HEK293 (cell line): ENCODE measurements at regions not wholly inside any gene's neighbourhood (a gene's known extent, or its start where the extent isn't known, plus 50 kb on each side); places are given as distances from the start of the nearest gene placed in this dataset.

Source experiments
- MZF1 ChIP-seq: fragments of 450-650 bp; formaldehyde crosslinking; IDR thresholded peaks from 2 replicates; pipeline ENCODE4 v1.5.1; 2017; ENCODE audit warnings: missing biosample characterization, missing genetic modification characterization, borderline replicate concordance
- RBAK ChIP-seq: fragments of 450-650 bp; formaldehyde crosslinking; IDR thresholded peaks from 2 replicates; pipeline ENCODE4 v1.5.1; 2016; ENCODE audit warnings: missing biosample characterization, missing genetic modification characterization
- YY2 ChIP-seq: fragments of 450-650 bp; formaldehyde crosslinking; IDR thresholded peaks from 2 replicates; pipeline ENCODE4 v1.5.1; 2016; ENCODE audit warnings: missing biosample characterization, missing genetic modification characterization
- ZNF23 ChIP-seq: fragments of 450-650 bp; formaldehyde crosslinking; IDR thresholded peaks from 2 replicates; pipeline ENCODE4 v1.5.1; 2016; ENCODE audit warnings: missing biosample characterization, missing genetic modification characterization, borderline replicate concordance
- ZNF292 ChIP-seq: fragments of 450-650 bp; formaldehyde crosslinking; IDR thresholded peaks from 2 replicates; pipeline ENCODE4 v1.5.1; 2016; ENCODE audit warnings: low read depth, missing biosample characterization, missing genetic modification characterization, borderline replicate concordance
- ZNF350 ChIP-seq: fragments of 450-650 bp; formaldehyde crosslinking; IDR thresholded peaks from 2 replicates; pipeline ENCODE4 v1.5.0; 2017; ENCODE audit warnings: missing biosample characterization, mild to moderate bottlenecking, missing genetic modification characterization
- ZNF48 ChIP-seq: fragments of 450-650 bp; formaldehyde crosslinking; IDR thresholded peaks from 2 replicates; pipeline ENCODE4 v1.5.1; 2016; ENCODE audit warnings: missing biosample characterization, missing genetic modification characterization
- ZNF830 ChIP-seq: fragments of 450-650 bp; IDR thresholded peaks from 2 replicates; pipeline ENCODE4 v1.5.0; 2018; ENCODE audit warnings: missing biosample characterization, missing genetic modification characterization, low read depth, mild to moderate bottlenecking, moderate library complexity
- ZSCAN16 ChIP-seq: fragments of 450-650 bp; formaldehyde crosslinking; IDR thresholded peaks from 2 replicates; pipeline ENCODE4 v1.5.1; 2016; ENCODE audit warnings: missing biosample characterization, missing genetic modification characterization
- TF ChIP-seq, protein P1 (sequence below): fragments of 450-650 bp; formaldehyde crosslinking; IDR thresholded peaks from 2 replicates; pipeline ENCODE4 v1.5.1; 2016; ENCODE audit warnings: missing biosample characterization, missing genetic modification characterization
- TF ChIP-seq, protein P2 (sequence below): fragments of 450-650 bp; formaldehyde crosslinking; IDR thresholded peaks from 2 replicates; pipeline ENCODE4 v1.5.1; 2016; ENCODE audit warnings: missing biosample characterization, missing genetic modification characterization, low read depth
- TF ChIP-seq, protein P3 (sequence below): fragments of 450-650 bp; formaldehyde crosslinking; IDR thresholded peaks from 2 replicates; pipeline ENCODE4 v1.5.1; 2016; ENCODE audit warnings: missing biosample characterization, missing genetic modification characterization
- TF ChIP-seq, protein P4 (sequence below): fragments of 450-650 bp; formaldehyde crosslinking; IDR thresholded peaks from 2 replicates; pipeline ENCODE4 v1.5.1; 2016; ENCODE audit warnings: missing biosample characterization, missing genetic modification characterization, borderline replicate concordance
- TF ChIP-seq, protein P5 (sequence below): fragments of 450-650 bp; formaldehyde crosslinking; IDR thresholded peaks from 2 replicates; pipeline ENCODE4 v1.5.1; 2016; ENCODE audit warnings: missing biosample characterization, missing genetic modification characterization

DNA sequence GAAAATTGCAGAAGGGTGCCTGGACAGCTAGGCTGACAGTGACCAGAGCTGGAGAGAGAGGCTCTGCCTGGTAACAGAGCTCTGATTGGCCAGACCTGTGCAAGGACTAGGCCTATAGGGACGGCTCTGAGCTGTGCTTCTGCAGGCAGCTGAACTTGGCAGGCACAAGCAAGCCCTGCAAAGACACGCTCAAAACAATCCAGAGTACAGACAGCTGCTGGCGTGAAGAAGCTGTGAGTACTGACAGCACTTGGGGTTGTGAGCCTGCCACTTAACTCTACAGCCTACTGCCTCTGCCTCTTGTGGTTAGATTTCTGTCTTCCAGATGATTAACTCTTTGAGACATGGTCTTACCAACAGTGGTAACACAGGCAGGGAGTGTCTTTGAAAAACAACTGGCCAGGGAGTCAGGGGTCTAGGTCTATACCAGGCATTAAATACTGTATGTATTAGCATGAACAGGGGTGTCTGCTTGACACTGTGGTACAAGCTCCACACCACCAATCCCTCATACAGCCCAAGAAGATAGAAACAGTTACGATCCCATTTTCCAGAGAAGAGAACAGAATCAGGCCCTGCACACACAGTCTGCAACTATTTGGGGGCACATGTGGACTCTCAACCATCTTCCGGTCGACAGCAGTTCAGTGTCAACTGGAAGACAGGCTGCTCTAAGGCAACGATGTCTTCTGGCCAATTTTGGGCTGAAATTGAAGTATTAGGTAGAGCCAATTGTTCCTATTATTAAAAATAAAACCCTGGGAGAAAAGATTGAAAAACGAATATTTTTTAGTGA lies 568.4 kb downstream of the TNS1 start:
- TF ChIP-seq, protein P1, sequence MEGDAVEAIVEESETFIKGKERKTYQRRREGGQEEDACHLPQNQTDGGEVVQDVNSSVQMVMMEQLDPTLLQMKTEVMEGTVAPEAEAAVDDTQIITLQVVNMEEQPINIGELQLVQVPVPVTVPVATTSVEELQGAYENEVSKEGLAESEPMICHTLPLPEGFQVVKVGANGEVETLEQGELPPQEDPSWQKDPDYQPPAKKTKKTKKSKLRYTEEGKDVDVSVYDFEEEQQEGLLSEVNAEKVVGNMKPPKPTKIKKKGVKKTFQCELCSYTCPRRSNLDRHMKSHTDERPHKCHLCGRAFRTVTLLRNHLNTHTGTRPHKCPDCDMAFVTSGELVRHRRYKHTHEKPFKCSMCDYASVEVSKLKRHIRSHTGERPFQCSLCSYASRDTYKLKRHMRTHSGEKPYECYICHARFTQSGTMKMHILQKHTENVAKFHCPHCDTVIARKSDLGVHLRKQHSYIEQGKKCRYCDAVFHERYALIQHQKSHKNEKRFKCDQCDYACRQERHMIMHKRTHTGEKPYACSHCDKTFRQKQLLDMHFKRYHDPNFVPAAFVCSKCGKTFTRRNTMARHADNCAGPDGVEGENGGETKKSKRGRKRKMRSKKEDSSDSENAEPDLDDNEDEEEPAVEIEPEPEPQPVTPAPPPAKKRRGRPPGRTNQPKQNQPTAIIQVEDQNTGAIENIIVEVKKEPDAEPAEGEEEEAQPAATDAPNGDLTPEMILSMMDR (tag by site-specific recombination): no peak
- TF ChIP-seq ZNF830 (tag by site-specific recombination): no peak
- TF ChIP-seq YY2: no peak
- no peak for TF ChIP-seq ZNF292
- no peak for TF ChIP-seq MZF1
- no peak for TF ChIP-seq ZNF350 (tag by site-specific recombination)
- TF ChIP-seq, protein P2, sequence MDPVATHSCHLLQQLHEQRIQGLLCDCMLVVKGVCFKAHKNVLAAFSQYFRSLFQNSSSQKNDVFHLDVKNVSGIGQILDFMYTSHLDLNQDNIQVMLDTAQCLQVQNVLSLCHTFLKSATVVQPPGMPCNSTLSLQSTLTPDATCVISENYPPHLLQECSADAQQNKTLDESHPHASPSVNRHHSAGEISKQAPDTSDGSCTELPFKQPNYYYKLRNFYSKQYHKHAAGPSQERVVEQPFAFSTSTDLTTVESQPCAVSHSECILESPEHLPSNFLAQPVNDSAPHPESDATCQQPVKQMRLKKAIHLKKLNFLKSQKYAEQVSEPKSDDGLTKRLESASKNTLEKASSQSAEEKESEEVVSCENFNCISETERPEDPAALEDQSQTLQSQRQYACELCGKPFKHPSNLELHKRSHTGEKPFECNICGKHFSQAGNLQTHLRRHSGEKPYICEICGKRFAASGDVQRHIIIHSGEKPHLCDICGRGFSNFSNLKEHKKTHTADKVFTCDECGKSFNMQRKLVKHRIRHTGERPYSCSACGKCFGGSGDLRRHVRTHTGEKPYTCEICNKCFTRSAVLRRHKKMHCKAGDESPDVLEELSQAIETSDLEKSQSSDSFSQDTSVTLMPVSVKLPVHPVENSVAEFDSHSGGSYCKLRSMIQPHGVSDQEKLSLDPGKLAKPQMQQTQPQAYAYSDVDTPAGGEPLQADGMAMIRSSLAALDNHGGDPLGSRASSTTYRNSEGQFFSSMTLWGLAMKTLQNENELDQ: no peak
- TF ChIP-seq, protein P3, sequence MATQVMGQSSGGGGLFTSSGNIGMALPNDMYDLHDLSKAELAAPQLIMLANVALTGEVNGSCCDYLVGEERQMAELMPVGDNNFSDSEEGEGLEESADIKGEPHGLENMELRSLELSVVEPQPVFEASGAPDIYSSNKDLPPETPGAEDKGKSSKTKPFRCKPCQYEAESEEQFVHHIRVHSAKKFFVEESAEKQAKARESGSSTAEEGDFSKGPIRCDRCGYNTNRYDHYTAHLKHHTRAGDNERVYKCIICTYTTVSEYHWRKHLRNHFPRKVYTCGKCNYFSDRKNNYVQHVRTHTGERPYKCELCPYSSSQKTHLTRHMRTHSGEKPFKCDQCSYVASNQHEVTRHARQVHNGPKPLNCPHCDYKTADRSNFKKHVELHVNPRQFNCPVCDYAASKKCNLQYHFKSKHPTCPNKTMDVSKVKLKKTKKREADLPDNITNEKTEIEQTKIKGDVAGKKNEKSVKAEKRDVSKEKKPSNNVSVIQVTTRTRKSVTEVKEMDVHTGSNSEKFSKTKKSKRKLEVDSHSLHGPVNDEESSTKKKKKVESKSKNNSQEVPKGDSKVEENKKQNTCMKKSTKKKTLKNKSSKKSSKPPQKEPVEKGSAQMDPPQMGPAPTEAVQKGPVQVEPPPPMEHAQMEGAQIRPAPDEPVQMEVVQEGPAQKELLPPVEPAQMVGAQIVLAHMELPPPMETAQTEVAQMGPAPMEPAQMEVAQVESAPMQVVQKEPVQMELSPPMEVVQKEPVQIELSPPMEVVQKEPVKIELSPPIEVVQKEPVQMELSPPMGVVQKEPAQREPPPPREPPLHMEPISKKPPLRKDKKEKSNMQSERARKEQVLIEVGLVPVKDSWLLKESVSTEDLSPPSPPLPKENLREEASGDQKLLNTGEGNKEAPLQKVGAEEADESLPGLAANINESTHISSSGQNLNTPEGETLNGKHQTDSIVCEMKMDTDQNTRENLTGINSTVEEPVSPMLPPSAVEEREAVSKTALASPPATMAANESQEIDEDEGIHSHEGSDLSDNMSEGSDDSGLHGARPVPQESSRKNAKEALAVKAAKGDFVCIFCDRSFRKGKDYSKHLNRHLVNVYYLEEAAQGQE: no peak
- no peak for TF ChIP-seq RBAK
- TF ChIP-seq, protein P4, sequence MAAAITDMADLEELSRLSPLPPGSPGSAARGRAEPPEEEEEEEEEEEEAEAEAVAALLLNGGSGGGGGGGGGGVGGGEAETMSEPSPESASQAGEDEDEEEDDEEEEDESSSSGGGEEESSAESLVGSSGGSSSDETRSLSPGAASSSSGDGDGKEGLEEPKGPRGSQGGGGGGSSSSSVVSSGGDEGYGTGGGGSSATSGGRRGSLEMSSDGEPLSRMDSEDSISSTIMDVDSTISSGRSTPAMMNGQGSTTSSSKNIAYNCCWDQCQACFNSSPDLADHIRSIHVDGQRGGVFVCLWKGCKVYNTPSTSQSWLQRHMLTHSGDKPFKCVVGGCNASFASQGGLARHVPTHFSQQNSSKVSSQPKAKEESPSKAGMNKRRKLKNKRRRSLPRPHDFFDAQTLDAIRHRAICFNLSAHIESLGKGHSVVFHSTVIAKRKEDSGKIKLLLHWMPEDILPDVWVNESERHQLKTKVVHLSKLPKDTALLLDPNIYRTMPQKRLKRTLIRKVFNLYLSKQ: no peak
- TF ChIP-seq, protein P5, sequence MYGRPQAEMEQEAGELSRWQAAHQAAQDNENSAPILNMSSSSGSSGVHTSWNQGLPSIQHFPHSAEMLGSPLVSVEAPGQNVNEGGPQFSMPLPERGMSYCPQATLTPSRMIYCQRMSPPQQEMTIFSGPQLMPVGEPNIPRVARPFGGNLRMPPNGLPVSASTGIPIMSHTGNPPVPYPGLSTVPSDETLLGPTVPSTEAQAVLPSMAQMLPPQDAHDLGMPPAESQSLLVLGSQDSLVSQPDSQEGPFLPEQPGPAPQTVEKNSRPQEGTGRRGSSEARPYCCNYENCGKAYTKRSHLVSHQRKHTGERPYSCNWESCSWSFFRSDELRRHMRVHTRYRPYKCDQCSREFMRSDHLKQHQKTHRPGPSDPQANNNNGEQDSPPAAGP (tag by site-specific recombination): no peak
- TF ChIP-seq ZSCAN16 (tag by site-specific recombination): no peak
- no peak for TF ChIP-seq ZNF23 (tag by site-specific recombination)
- no peak for TF ChIP-seq ZNF48
